NCI-H2029 treated with DMSO at 0.1 percent for 48 hours (cell line): ENCODE measurements at regions not wholly inside any gene's neighbourhood (a gene's known extent, or its start where the extent isn't known, plus 50 kb on each side); places are given as distances from the start of the nearest gene placed in this dataset.
A peak's percentile ranks its signal among the peaks of the same experiment; 100 is the strongest.

Experiments
- DNase-seq: peaks from one replicate; lab custom pipeline; 2025; lab: John Stamatoyannopoulos, UW

DNA sequence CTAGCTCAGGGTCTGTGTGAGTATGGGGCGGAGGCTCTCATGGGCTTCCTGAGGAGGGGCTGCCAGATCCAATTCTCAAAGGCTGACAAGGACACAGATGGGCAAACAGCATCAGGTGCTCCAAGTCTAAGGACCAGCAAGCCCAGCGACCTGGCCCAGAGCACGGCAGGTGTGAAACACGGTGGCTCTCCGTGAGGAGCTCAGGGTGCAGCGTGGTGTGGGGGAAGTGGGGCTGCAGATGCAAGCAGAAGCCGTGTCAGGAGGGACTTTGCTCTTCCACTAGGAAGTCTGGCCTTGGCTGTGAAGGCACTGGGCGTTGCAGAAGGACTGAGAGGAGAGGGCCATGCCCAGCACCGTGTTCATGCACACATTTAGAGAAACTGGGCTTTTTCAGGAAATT is 420.0 kb downstream of the GADD45G start:
- DNase-seq = no peak

DNA sequence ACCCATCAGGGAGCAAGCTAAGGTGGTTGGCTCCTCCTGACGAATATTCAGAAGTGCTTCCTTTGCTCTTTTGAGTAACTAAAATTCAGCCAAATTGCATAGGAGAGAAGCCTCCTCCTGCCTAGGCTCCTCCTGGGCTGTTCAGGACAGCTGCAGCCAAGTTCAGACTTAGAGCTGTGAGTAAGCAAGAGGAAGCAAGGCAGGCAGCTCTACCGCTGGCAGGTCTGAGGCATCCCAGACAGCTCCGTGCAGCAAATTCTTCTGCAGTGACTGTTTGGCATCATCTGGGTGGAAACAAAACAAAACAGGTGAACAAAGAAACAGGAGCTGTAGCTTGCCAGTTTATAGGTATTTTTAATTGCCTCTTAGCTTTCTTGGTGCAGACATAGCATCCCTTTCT is 421.0 kb downstream of the GADD45G start:
- DNase-seq = no peak

DNA sequence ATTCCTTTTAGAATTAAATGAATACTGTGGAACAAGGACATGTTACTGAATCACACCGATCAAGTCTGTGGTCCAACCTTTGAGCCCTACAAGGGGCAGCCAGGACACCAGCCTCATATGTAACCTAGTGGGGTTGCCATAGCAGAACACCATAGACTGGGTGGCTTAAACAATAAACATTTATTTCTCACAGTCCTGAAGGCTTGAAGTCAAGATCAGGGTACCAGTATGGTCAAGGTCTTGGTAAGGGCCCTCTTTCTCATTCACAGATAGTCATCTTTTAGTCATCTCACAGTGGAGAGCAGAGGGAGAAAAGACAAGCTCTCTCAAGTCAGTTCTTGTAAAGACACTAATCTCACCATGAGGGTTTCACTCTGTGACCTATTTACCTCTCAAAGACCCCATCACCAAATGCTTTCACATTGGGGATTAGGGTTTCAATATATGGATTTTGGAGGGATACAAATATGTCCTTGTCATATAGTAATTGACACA is 422.5 kb downstream of the GADD45G start:
- no peak for DNase-seq

DNA sequence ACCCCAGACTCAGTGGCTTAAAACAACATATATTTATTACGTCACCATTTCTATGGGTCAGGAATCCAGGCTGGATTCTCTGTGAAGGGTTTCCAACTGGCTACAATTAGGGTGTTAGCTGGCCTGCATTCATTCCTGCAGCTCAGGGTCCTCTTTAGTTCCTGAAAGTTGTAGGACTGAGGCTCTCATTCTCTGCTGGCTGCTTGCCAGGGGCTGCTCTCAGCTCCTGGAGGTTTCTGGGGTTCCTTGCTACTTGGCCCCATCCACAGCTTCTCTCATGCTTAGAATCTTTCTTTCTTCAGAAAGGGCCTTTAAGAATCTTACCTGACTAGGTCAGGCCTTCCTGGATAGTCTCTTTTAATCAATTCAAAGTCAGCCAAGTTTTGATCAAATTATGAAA is 424.6 kb downstream of the GADD45G start:
- no peak for DNase-seq

DNA sequence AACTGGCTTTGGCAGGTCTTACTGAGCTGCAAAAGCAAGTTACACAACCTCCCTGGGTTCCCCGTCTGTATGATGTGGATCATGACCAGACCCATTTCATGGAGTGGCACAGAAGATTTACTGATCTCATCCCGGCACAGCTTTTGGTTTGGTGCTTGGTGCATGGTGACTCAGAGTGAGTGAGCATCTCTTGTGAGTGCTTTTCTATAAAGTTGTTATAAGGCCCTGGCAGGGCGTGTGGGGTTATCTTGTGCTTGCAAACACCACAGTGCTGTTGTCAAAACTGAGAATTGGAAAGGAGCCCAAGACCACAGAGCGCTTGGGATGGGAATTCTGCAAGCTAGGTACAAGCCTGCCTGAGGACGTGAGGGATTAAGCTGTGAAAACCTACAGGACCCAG is 425.2 kb downstream of the GADD45G start:
- DNase-seq = no peak

DNA sequence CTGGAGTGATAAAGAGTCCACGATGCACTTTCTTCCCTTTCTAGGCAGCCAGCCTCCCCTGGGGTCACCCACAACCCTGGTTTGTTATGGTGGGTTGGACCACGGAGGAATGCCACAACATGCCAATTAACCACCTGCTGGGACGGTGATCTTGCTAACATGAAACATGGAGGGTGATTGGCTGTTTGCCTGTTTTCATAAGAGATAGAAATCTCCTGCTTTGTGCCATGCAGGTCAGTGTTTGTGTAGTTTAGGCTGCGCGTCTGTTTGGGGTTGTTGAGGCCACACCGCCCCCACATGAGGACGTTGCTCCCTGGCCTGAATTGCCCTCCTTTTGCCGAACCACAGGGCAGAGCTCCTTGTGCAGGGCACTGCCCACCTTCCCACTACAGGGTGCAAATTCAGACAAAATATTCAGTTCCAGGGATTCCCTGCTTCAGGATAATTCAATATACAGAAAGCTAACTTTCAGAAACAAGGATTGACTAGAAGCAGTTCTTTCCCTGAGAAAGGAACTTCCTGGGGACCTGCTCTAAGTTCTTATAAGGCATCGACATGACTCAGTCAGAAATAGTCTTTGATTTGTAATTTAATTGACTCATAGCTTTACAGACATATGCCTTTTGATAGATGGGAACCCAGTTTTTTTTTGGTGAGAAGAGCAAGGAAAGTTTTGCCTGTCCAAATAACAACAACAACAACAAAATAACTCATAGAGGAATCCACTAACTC is 427.6 kb downstream of the GADD45G start:
- DNase-seq = no peak

DNA sequence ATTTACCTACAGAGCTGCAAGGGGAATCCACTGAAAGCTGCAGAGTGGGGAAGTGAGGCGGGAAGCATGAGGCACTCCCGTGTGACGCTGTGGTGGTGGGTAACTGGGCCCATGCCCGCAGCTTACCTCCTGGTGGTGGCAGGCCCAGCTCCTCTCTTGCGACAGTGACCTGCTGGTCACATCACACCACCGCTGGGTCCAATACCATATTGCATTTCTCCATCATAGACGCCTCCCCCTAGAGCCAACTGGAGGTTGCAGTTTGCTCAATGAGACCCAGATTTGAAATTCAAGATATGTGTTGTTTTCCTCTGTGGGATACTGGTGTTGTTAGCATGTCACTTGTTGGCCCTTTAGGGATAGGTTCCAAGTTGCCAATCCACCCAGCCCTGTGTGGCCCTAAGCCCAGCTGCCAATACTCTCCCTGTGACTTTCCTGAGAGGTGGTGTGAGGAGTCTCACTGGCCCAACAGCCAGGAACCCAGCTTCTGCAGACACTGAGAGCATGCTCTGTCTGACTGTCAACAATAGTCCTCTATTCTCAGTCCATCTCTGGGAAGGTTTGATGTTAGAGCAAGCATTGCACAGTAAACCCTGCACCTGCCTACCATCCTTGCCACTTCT is 428.3 kb downstream of the GADD45G start:
- peak; percentile 21 for DNase-seq

DNA sequence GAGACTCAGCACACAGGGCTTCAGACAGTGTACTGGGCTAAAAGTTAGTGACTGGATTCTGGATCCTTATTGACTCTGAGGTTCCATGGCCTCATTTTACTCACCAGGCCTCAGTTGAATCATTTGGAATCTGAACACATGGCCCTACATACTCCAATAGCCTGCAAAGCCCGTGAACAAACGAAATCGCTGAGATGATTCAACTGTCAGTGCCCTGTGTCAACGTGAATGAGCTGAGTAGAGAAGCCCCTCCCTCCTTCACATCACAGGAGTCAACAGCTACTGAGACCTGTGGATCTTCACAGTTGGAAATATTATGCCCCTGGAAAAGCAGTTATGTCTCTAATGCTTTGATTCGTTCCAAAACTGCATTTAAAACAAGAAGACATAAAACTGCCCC is 429.3 kb downstream of the GADD45G start:
- no peak for DNase-seq

DNA sequence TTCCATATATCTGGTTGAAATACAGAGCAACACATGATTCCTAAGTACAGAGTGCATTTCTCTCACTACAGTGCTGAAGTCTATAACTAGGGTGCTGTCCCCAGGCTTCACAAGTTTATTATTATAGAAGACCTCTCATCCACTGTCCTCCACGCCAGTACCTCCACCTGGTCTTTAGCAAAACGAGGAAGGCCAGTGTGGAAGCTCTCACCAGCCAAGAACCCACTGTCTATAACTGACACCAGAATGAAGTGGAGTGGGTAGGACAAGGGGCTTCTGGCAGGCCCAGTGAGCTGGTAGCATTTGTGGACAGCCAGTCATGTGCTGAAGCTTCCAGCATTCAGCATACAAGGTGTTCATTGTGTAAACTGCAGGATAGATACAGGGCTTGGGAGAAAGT is 430.7 kb downstream of the GADD45G start:
- no peak for DNase-seq

DNA sequence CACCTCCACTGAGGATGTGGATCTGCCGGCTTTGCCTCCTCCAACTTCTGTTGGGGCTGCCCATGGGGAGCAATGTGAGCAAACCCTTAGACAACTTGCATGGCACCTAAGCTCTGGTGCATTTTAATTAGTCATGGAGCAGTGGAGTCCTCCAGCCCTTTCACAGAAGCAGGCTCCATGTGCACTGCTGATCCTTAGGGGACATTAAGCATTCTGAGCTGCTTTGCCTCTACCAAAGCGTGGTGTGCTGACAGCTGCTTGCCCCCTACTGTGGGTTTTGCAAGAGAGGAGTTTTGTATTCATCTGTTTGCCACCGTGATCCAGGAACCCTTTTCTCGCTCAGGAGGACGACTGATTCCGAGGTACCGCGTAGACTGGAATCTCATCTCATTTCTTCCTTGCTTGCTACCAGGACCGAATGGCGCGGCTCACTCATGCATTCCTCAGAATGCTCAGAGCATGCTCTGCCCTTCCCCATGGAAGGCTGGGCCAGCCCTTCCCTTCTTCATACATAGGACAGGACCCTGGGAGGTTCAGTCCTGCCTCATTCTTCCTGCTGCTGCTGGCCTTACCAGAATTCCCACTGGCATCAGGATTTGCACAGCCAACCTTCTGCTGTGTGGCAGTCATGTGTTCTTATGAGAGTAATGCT is 432.5 kb downstream of the GADD45G start:
- no peak for DNase-seq

DNA sequence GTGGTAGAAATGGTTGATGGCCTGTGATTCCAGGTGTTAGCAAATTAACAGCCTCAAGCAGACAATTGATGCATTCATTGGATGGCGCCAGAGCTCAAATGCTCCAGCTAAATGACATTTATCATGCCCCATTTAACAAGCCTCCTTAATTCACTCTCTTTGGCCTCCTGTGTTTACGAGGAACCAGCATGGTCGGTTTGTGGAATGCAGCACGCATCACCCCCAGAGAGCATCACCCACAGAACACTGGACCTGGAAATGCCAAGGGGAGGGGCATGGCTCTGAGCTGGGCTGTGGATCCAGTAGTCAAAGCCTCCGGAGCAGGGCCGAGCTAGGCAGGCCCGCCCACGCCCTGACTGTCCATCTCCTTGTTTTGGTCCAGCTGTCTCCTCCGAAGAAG is 434.0 kb downstream of the GADD45G start:
- DNase-seq = no peak

DNA sequence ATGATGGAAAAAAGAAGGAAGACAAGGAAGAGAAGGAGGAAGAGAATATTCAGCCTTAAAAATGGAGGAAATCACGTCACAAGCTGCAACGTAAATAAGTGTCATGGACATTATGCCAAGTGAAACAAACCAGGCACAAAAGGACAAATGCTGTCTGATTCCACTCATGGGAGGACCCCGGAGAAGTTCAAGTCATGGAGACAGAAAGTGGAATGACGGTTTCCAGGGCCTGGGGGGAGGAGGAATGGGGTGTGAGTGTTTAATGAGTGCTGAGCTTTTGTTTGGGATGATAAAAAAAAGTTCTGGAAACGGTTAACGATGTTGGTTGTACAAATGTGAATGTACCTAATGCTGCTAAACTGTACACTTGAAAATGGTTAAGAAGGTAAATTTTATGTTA is 439.5 kb downstream of the GADD45G start:
- no peak for DNase-seq

DNA sequence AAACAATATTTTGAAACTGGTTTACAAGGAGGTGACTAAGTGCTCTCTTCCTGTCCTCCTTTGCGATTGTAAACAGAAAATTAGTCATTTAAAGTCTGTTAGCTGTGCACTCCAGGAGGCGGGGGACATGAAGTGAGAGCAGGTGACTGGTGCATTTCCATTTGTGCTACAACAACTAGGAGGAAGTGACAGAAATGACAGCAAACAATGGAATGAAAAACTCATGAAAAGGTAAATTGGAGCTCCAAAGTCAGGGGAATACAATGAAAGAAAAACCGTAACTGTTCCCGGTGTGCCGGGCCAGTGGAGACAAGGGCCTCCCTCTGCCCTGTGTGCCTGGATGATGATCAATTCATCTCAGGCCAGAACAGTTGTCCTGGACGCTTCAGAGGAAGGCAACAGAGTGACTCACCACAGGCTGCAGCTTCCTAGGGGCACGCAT is 439.9 kb downstream of the GADD45G start:
- DNase-seq = peak; percentile 91

DNA sequence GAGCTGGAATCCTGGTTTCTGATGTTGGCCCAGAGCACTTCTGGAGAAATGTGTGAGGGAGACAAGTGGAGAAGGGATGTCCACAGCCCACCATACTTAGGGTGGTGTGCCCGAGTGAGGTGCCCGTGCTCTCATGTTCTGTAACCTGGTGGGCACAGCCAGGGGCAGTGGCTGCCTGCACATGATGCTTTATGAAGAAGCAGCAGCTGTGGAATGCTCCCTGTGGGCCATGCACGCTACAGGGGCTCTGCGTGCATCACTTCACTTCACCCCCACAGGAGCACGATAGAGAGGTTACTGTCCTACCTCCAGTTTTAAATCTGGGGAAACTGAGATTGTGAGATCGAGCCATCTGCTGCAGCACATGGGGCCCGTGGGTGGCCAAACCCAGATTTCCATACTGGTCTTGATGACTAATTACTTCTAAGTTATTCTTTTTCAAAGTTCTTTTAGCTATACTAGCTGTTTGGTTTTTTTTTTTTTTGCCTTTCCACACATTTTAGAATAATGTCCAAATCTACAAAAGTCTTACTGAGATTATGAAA is 441.6 kb downstream of the GADD45G start:
- DNase-seq = no peak

DNA sequence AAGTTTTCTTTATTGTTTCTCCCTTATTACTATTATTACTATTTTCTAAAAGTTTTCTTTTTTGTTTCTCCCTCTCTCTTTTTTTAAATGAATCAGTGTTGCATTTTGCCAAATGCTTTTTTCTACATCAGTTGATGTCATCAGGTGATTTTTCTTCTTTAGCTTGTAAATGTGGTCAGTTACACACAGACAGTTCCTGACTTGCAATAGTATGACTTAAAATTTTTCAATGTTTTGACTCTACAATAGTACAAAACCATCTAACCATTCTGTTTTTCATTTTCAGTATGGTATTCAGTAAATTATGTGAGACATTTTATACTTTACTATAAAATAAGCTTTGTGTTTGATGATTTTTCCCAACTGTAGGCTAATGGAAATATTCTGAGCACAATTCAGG is 443.0 kb downstream of the GADD45G start:
- DNase-seq = no peak

DNA sequence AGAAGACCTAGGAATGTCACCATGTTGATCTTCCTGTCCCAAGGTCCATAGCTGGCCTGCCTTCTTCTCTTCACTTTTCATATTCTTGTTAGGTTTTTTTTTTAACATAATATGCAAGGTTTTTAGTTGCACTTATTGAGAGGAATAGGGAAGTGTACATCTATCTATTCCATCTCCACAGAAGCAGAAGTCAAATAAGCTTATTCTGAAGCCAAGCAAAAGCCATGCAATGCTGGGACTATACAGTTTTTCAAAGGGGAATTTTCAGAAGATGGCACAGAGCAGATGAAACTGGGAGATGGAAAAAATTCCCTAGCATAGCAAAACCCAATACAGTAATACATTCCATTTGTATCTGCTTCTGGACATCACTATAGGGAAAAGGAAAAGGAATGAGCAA is 447.6 kb downstream of the GADD45G start:
- no peak for DNase-seq

DNA sequence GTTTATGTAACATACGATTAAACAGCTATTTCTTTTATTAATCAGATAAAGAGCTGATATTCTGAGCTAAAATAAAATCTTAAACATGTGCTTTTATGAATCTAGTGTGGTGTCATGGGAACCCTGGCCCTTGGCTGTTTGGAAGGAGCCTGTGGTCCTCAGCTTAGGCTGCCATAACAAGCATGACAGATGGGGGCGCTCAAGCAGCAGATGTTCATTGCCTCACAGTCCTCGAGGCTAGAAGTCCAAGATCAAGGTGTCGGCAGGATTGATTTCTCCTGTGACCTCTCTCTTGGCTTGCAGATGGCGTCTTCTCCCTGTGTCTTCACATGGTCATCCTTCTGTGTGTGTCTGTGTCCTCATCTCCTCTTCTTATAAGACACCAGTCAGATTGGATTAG is 448.2 kb downstream of the GADD45G start:
- no peak for DNase-seq

DNA sequence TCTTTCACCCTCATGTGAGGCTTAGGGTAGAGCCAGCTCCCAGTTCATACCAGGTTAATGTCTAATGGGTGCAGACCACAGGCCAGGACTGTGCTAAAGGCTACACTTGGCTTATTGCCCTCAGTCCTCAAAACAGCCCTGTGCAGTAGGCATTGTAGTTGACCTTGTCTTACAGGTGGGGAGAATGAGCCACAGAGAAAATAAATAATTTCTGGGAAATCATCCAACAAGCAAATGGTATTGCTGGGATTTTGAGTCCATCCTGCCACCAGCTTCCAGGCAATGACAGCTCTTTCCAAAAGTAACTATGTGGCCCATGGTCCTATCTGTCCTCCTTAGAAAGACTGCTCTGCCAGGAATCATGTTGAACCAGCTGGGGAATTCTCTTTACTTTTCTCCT is 450.0 kb downstream of the GADD45G start:
- DNase-seq = peak; percentile 79

DNA sequence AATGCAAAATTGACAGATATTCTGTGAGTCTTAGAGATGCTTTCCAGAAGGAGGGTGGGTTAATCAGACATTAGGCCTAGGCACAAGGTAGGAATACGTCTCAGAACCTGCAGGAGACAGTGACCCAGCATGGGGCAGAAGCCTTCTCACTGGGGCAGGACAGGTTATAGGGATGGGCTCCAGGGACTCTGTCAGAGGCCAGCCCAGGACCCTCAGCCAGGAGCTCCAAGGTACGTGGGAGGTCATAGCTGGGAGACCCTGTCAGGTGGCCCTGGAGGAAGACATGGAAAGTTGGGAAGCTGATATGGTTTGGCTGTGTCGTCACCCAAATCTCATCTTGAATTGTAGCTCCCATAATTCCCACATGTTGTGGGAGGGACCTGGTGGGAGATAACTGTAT is 450.4 kb downstream of the GADD45G start:
- DNase-seq = no peak

DNA sequence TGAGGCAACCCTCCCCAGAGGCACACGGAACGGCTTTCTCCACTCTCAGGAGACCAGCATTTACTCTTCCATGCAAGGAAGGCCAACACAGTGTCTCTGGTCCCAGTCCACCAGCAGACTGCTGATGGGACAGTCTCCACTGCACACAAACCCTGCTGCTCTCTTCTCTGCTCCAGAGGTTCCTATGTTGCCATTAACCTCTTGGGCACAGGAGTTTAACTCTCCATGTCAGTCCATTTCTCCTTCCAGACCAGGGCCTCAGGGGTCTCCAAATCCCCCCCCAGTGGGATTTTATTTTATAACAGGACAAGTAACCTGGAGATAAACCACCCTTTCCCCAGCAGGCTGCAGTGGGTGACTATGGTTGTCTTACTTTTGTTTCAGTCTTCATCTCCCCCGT is 452.5 kb downstream of the GADD45G start:
- DNase-seq = no peak

DNA sequence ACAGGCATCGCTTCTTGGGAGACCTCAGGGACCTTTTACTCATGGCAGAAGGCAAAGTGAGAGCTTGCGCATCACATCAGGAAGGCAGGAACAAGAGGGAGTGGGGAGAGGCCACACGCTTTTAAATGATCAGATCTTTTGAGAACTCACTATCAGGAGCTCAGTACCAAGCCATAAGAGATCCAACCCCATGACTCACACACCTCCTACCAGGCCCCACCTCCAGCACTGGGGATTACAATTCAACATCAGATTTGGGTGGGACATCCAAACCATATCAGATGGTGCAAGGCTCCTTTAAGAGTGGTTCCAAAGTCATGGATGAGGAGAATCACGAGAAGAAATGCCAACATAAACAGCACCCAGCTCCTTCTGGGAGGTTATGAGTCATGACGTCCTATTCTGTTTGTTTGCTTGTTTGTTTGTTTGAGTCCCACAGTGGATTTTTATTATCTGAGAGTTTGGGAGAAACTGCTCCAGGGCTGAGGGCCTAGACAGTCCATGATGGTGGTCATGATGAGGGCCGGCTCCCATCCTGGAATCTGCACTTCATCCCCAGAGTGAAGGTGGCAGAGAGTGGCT is 453.5 kb downstream of the GADD45G start:
- DNase-seq = no peak

DNA sequence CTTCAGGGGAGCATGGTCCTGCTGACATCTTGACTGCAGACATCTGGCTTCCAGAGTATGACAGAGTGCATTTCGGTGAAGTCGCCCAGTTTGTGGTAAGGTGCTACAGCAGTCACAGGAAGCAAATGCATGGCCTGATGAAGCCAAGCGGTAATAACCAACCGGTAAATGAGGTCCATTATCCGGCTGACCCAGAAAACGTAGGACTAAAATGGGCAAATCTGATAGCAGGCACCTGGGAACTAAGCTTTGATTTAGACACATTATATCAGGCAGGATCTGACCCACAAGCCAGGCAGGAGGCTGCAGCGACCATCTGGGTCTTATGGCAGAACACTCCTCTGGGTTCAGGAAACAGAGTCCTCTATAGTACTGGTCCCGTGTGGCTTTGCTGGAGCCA is 454.6 kb downstream of the GADD45G start:
- no peak for DNase-seq

DNA sequence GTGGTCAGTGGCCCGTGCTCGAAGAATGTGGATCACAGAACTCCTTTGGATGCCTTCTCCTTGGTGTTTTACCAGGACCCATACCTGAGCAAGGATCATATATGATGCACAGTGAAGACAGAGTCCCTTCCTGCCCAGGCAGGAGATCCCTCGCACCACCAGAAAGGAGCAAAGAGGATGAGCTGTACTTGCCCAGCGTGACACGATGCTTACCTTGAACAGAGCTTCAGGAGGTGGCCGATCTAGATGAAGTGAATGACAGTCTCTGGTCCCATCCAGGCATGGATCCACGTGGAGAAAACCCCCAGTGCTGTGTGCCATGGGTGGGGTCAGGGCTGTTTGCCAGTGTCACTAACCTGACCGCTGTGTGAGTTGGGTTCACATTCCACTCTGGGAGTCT is 455.4 kb downstream of the GADD45G start:
- no peak for DNase-seq
